ENCODE measurements at regions not wholly inside any gene's neighbourhood (a gene's known extent, or its start where the extent isn't known, plus 50 kb on each side); places are given as distances from the start of the nearest gene placed in this dataset.

- TF ChIP-seq FOSB (CRISPR knock-in tag; IDR thresholded peaks at IDR 0.05) = no peak
- Histone ChIP-seq H3K4me1 (no peaks in the 10 kb centered on the region), H3K4me3 (no peak overlapping the region), H3K27ac (no peak overlapping the region), H3K9me3 (no peaks in the 10 kb centered on the region), H3K4me2 (no peak overlapping the region)
- ChIA-PET POLR2A (no interaction called here), CTCF (no interaction called here)
- DNase-seq (ENCODE audit: low read depth in 1 of 2, low spot score in 1 of 2) = no peak
- no peak for FAIRE-seq
- ATAC-seq = no peak
Measured at GRCh38 chr2:216769626-216770025, 74.3 kb upstream of the IGFBP5 start.

GRCh38 chr2:216768908-216769411, 73.6 kb upstream of the IGFBP5 start:
- no peak overlapping the region for H3K4me2 ChIP-seq
- H3K4me1 ChIP-seq = no peaks in the 10 kb centered on the region
- ChIA-PET POLR2A (no interaction called here), CTCF (no interaction called here)
- WGBS (ENCODE audit: missing lambda C conversion rate) = 11% methylated on average over 3 of the region's 3 CpGs
- no peak overlapping the region for H3K4me3 ChIP-seq
- DNase-seq (ENCODE audit: low read depth in 1 of 2, low spot score in 1 of 2) = no peak
- no peak overlapping the region for H3K27ac ChIP-seq
- FAIRE-seq = no peak
- no peak for ATAC-seq
- 0 out of 3 replicates have a peak, but pooled peaks cover under 1% of the 10 kb centered on the region for H3K9me3 ChIP-seq
- TF ChIP-seq HMGXB4 (CRISPR knock-in tag; IDR thresholded peaks at IDR 0.05; ENCODE audit: borderline replicate concordance) = no peak
- TF ChIP-seq MAX (IDR thresholded peaks at IDR 0.05) = no peak
- TF ChIP-seq FOXS1 (CRISPR knock-in tag; IDR thresholded peaks at IDR 0.05) = no peak
- TF ChIP-seq RAD21 (conservative IDR thresholded peaks at IDR 0.05 in 1 of 2, IDR thresholded peaks at IDR 0.05 in 1 of 2) = no peak
- TF ChIP-seq ZSCAN20 (CRISPR knock-in tag; IDR thresholded peaks at IDR 0.05) = no peak
- no peak for TF ChIP-seq ELK1 (IDR thresholded peaks at IDR 0.05; ENCODE audit: low read depth, low read length)
- TF ChIP-seq TP53 (CRISPR knock-in tag; IDR thresholded peaks at IDR 0.05) = no peak

- whole genome bisulfite sequencing (ENCODE audit: missing lambda C conversion rate) = 36% methylated on average over 11 of the region's 11 CpGs
- ATAC-seq = no peak
- Histone ChIP-seq H3K4me1 (no peaks in the 10 kb centered on the region), H3K9me3 (0 out of 3 replicates have a peak, but pooled peaks cover 2% of the 10 kb centered on the region), H3K4me2 (no peak overlapping the region), H3K27ac (no peak overlapping the region), H3K4me3 (no peak overlapping the region)
- DNase-seq (ENCODE audit: low read depth in 1 of 2, low spot score in 1 of 2) = no peak
- ChIA-PET POLR2A (no interaction called here), CTCF (no interaction called here)
- TF ChIP-seq ELK1 (IDR thresholded peaks at IDR 0.05; ENCODE audit: low read depth, low read length) = no peak
- peak; percentile 3 for TF ChIP-seq MAFK (IDR thresholded peaks at IDR 0.05; ENCODE audit: partially characterized antibody)
- no peak for FAIRE-seq
Measured at GRCh38 chr2:216765761-216766262, 70.5 kb upstream of the IGFBP5 start.

- no peak for ATAC-seq
- FAIRE-seq = no peak
- CTCF ChIA-PET = no interaction called here
- DNase-seq (ENCODE audit: low read depth in 1 of 2, low spot score in 1 of 2) = no peak
- H3K4me1 ChIP-seq = no peaks in the 10 kb centered on the region
- no peak overlapping the region for H3K4me2 ChIP-seq
- no peak overlapping the region for H3K27ac ChIP-seq
- no peak overlapping the region for H3K4me3 ChIP-seq
- POLR2A ChIA-PET = no interaction called here
- no peak for TF ChIP-seq CBX8 (IDR thresholded peaks at IDR 0.05)
- no peak for TF ChIP-seq NPAS2 (CRISPR knock-in tag; IDR thresholded peaks at IDR 0.05; ENCODE audit: borderline replicate concordance)
- 0 out of 3 replicates have a peak, but pooled peaks cover 2% of the 10 kb centered on the region for H3K9me3 ChIP-seq
Measured at GRCh38 chr2:216763396-216763795, 68.0 kb upstream of the IGFBP5 start.

- TF ChIP-seq MAFK (IDR thresholded peaks at IDR 0.05; ENCODE audit: partially characterized antibody) = peak; percentile 45
- TF ChIP-seq POLR2AphosphoS2 (conservative IDR thresholded peaks at IDR 0.05; ENCODE audit: low read length) = no peak
- Histone ChIP-seq H3K4me2 (no peak overlapping the region), H3K4me1 (no peaks in the 10 kb centered on the region), H3K4me3 (no peak overlapping the region), H3K27ac (no peak overlapping the region), H3K9me3 (0 out of 3 replicates have a peak, but pooled peaks cover 2% of the 10 kb centered on the region)
- CTCF ChIA-PET = no interaction called here
- POLR2A ChIA-PET = no interaction called here
- DNase-seq (ENCODE audit: low read depth in 1 of 2, low spot score in 1 of 2) (no peak), FAIRE-seq (no peak), ATAC-seq (no peak)
- 16% methylated on average over 3 of the region's 3 CpGs for WGBS (ENCODE audit: missing lambda C conversion rate)
Measured at GRCh38 chr2:216761809-216762208, 66.5 kb upstream of the IGFBP5 start.
